IMR-90 (cell line): ENCODE measurements at regions not wholly inside any gene's neighbourhood (a gene's known extent, or its start where the extent isn't known, plus 50 kb on each side); places are given as distances from the start of the nearest gene placed in this dataset.
"Not testable (repeated sequence)": the region's sequence is repeated elsewhere in the genome, so short reads cannot be mapped to it uniquely, and the experiment has no call there.

Experiments used
- ATAC-seq: fragments of 200-7000 bp; cut with Tn5 transposase; 2 replicates; pipeline ENCODE4 v1.9.1; 2020; ENCODE audit warnings: low read depth, mild to moderate bottlenecking, moderate library complexity
- BruUV-seq: library from RNA; stranded (reverse); fragments of 400-500 nt; replicated peaks from 2 replicates; lab custom pipeline; 2021; lab: Mats Ljungman, UMichigan
- CTCF ChIA-PET: fragments of 300-600 bp; formaldehyde crosslinking; extraction: SDS; loops from one replicate; lab custom pipeline; 2021; ENCODE audit warnings: antibody characterized with exemption; lab: Yijun Ruan, JAX
- POLR2A ChIA-PET: fragments of 300-600 bp; sonication (Branson Sonifier 250); formaldehyde crosslinking; loops from one replicate; lab custom pipeline; 2022; ENCODE audit warnings: antibody characterized with exemption; ENCODE audit not compliant: unreplicated experiment; lab: Charles Lee
- DNase-seq: peaks from one replicate; pipeline ENCODE4 v3.0.0; 2013
- H2AFZ ChIP-seq: replicated peaks from 2 replicates; pipeline ENCODE3; 2013; ENCODE audit warnings: low read length, mild to moderate bottlenecking; ENCODE audit not compliant: poor library complexity
- H2AK5ac ChIP-seq: 2 replicates; pipeline ENCODE4 v1.6.1; 2013; ENCODE audit warnings: low read depth, low read length, inconsistent platforms
- H2AK9ac ChIP-seq: replicated peaks from 2 replicates; pipeline ENCODE3; 2013; ENCODE audit warnings: mild to moderate bottlenecking, low read depth, low read length, moderate library complexity; ENCODE audit not compliant: poor library complexity
- H2BK120ac ChIP-seq: 2 replicates; pipeline ENCODE4 v1.6.1; 2013; ENCODE audit warnings: low read depth, low read length, inconsistent platforms
- H2BK15ac ChIP-seq: 3 replicates; pipeline ENCODE4 v1.6.1; 2013; ENCODE audit warnings: low read depth, low read length, inconsistent platforms
- H2BK20ac ChIP-seq: 2 replicates; pipeline ENCODE4 v1.6.1; 2013; ENCODE audit warnings: low read depth, mild to moderate bottlenecking, inconsistent platforms, low read length, moderate library complexity
- H2BK5ac ChIP-seq: 2 replicates; pipeline ENCODE4 v1.6.1; 2013; ENCODE audit warnings: mild to moderate bottlenecking, low read depth, low read length, inconsistent platforms; ENCODE audit not compliant: poor library complexity, severe bottlenecking
- H3K14ac ChIP-seq: replicated peaks from 2 replicates; pipeline ENCODE4 v1.6.1; 2013; ENCODE audit warnings: low read depth, low read length, inconsistent platforms
- H3K18ac ChIP-seq: 2 replicates; pipeline ENCODE4 v1.6.1; 2013; ENCODE audit warnings: low read depth, low read length, control low read depth
- H3K23ac ChIP-seq: 2 replicates; pipeline ENCODE4 v1.6.1; 2013; ENCODE audit warnings: low read depth, low read length, inconsistent platforms
- H3K27ac ChIP-seq: 2 replicates; pipeline ENCODE4 v1.5.1; 2013; ENCODE audit warnings: mild to moderate bottlenecking, control low read depth, low read length; ENCODE audit not compliant: insufficient read depth
- H3K27me3 ChIP-seq: 2 replicates; pipeline ENCODE4 v1.6.1; 2013; ENCODE audit warnings: low read length; ENCODE audit not compliant: control insufficient read depth, insufficient read depth
- H3K36me3 ChIP-seq: 2 replicates; pipeline ENCODE4 v1.6.1; 2013; ENCODE audit warnings: low read length, mixed read lengths; ENCODE audit not compliant: control insufficient read depth, insufficient read depth
- H3K4ac ChIP-seq: 2 replicates; pipeline ENCODE4 v1.6.1; 2013; ENCODE audit warnings: low read depth, low read length, inconsistent platforms
- H3K4me1 ChIP-seq: 2 replicates; pipeline ENCODE4 v1.6.1; 2013; ENCODE audit warnings: low read length, mixed read lengths; ENCODE audit not compliant: control insufficient read depth, insufficient read depth
- H3K4me2 ChIP-seq: 2 replicates; pipeline ENCODE4 v1.6.1; 2013; ENCODE audit warnings: low read depth, mild to moderate bottlenecking, control low read depth, low read length, moderate library complexity
- H3K4me3 ChIP-seq: 2 replicates; pipeline ENCODE4 v1.5.1; 2013; ENCODE audit warnings: low read depth, mild to moderate bottlenecking, control low read depth, low read length, moderate library complexity; ENCODE audit not compliant: insufficient read depth
- H3K56ac ChIP-seq: 2 replicates; pipeline ENCODE4 v1.6.1; 2013; ENCODE audit warnings: low read length, inconsistent platforms; ENCODE audit not compliant: insufficient read depth; ENCODE audit errors: extremely low read depth
- H3K79me1 ChIP-seq, 2 experiments: 2 replicates each; pipeline ENCODE4 v1.6.1; 2013; ENCODE audit warnings: low read length in 2 of 2, inconsistent platforms in 1 of 2, low read depth in 1 of 2
- H3K9ac ChIP-seq: 2 replicates; pipeline ENCODE4 v1.6.1; 2013; ENCODE audit warnings: low read depth, low read length, control low read depth
- H3K9me1 ChIP-seq: 2 replicates; pipeline ENCODE4 v1.6.1; 2013; ENCODE audit warnings: low read length, inconsistent platforms; ENCODE audit not compliant: insufficient read depth
- H3K9me3 ChIP-seq: 2 replicates; pipeline ENCODE4 v1.6.1; 2013; ENCODE audit warnings: low read length; ENCODE audit not compliant: control insufficient read depth, insufficient read depth
- H4K20me1 ChIP-seq: 2 replicates; pipeline ENCODE4 v1.6.1; 2013; ENCODE audit warnings: low read length, inconsistent platforms; ENCODE audit not compliant: insufficient read depth
- H4K5ac ChIP-seq: 2 replicates; pipeline ENCODE4 v1.6.1; 2013; ENCODE audit warnings: mild to moderate bottlenecking, low read depth, low read length, control low read depth
- H4K8ac ChIP-seq, 2 experiments: 2 replicates each; pipeline ENCODE4 v1.6.1; 2013; ENCODE audit warnings: low read depth in 2 of 2, low read length in 2 of 2, control low read depth in 1 of 2, inconsistent platforms in 1 of 2
- H4K91ac ChIP-seq: 2 replicates; pipeline ENCODE4 v1.6.1; 2013; ENCODE audit warnings: low read depth, low read length, inconsistent platforms; ENCODE audit not compliant: insufficient read depth
- WGBS, 2 experiments: methylation state at CpG; one replicate each; pipeline versions ENCODE4 v1.1.5 to v1.1.7; 2013; ENCODE audit warnings: missing lambda C conversion rate in 2 of 2; ENCODE audit not compliant: insufficient read length in 1 of 2; ENCODE audit errors: extremely low coverage in 2 of 2; 5-methylcytosine and 5-hydroxymethylcytosine counted together
- dilution Hi-C: fragments of 300-500 bp; cut with HindIII; formaldehyde crosslinking; loops from one replicate; pipeline ENCODE4 v1.14.3; 2018; ENCODE audit warnings: low sequenced_read_pairs; ENCODE audit not compliant: unreplicated experiment
- in situ Hi-C: fragments of 300-500 bp; cut with MboI; formaldehyde crosslinking; loops from 3 replicates; pipeline ENCODE4 v1.14.3; 2019; ENCODE audit warnings: low sequenced_read_pairs, inconsistent platforms, mixed read lengths
- intact Hi-C: fragments of 100-400 bp; cut with micrococcal nuclease; formaldehyde crosslinking; loops from 2 replicates; pipeline ENCODE4 v1.10.0; 2022

GRCh38 chr17:21470422-21470821 is 94.3 kb downstream of the KCNJ12 start:
- H2AK9ac ChIP-seq, H3K9me1 ChIP-seq, H3K27ac ChIP-seq, H2BK20ac ChIP-seq, H4K8ac ChIP-seq, H3K56ac ChIP-seq, H4K91ac ChIP-seq, ATAC-seq, H3K23ac ChIP-seq, H3K9ac ChIP-seq, H2BK120ac ChIP-seq, H2AK5ac ChIP-seq, H3K14ac ChIP-seq, BruUV-seq, H3K9me3 ChIP-seq, H3K79me1 ChIP-seq, H3K36me3 ChIP-seq, H2AFZ ChIP-seq, H3K4me1 ChIP-seq, POLR2A ChIA-PET, in situ Hi-C loops, H4K20me1 ChIP-seq, DNase-seq, H2BK5ac ChIP-seq, H3K4me2 ChIP-seq, intact Hi-C loops, dilution Hi-C loops, H3K4ac ChIP-seq, H3K4me3 ChIP-seq, H2BK15ac ChIP-seq, H4K5ac ChIP-seq, H3K18ac ChIP-seq: not testable (repeated sequence)
- H3K27me3 ChIP-seq, result peaks cover 46% of the 10 kb centered on the region
- CTCF ChIA-PET, result interaction anchor here (1.2 kb wide), 1 partner anchor 13 kb away, joined by 4 read pairs; no protein-coding TSS in a partner anchor
- WGBS, 2 experiments, result no CpG with 5 or more reads among the region's 3 CpGs
